GM21825 (cell line): ENCODE measurements at regions not wholly inside any gene's neighbourhood (a gene's known extent, or its start where the extent isn't known, plus 50 kb on each side); places are given as distances from the start of the nearest gene placed in this dataset.

Experiments
- ATAC-seq: cut with Tn5 transposase; IDR thresholded peaks from one replicate; pipeline ENCODE4 v1.9.1; 2021; ENCODE audit warnings: mild to moderate bottlenecking, moderate library complexity; ENCODE audit not compliant: unreplicated experiment

- no peak for ATAC-seq
Observed at GRCh38 chr4:129345609-129346008, 249.7 kb downstream of the C4orf33 start.

GRCh38 chr4:129346036-129346435 is 250.1 kb downstream of the C4orf33 start:
- no peak for ATAC-seq

GRCh38 chr4:129346734-129347133 is 250.8 kb downstream of the C4orf33 start:
- ATAC-seq, result no peak

GRCh38 chr4:129350834-129351721 is 255.1 kb downstream of the C4orf33 start:
- no peak for ATAC-seq

GRCh38 chr4:129352480-129352879 is 256.5 kb downstream of the C4orf33 start:
- no peak for ATAC-seq

GRCh38 chr4:129353490-129353889 is 257.5 kb downstream of the C4orf33 start:
- no peak for ATAC-seq

GRCh38 chr4:129355031-129355430 is 259.1 kb downstream of the C4orf33 start:
- no peak for ATAC-seq

GRCh38 chr4:129355516-129355915 is 259.6 kb downstream of the C4orf33 start:
- ATAC-seq, result no peak

GRCh38 chr4:129358571-129358970 is 262.6 kb downstream of the C4orf33 start:
- ATAC-seq, result no peak

- ATAC-seq, result no peak
Observed at GRCh38 chr4:129359461-129359860, 263.5 kb downstream of the C4orf33 start.

GRCh38 chr4:129362691-129363274 is 266.8 kb downstream of the C4orf33 start:
- peak; percentile 88 for ATAC-seq

- ATAC-seq, result no peak
Observed at GRCh38 chr4:129364747-129365452, 268.9 kb downstream of the C4orf33 start.

- no peak for ATAC-seq
Observed at GRCh38 chr4:129369361-129370010, 273.5 kb downstream of the C4orf33 start.

GRCh38 chr4:129371065-129371464 is 275.1 kb downstream of the C4orf33 start:
- ATAC-seq, result no peak

GRCh38 chr4:129371926-129372325 is 276.0 kb downstream of the C4orf33 start:
- ATAC-seq, result no peak

- ATAC-seq, result no peak
Observed at GRCh38 chr4:129377131-129377845, 281.3 kb downstream of the C4orf33 start.

- no peak for ATAC-seq
Observed at GRCh38 chr4:129378364-129378763, 282.4 kb downstream of the C4orf33 start.

GRCh38 chr4:129379429-129379828 is 283.5 kb downstream of the C4orf33 start:
- ATAC-seq, result no peak

GRCh38 chr4:129384974-129385373 is 289.0 kb downstream of the C4orf33 start:
- no peak for ATAC-seq

- no peak for ATAC-seq
Observed at GRCh38 chr4:129387666-129388065, 291.7 kb downstream of the C4orf33 start.

- no peak for ATAC-seq
Observed at GRCh38 chr4:129393976-129394375, 298.0 kb downstream of the C4orf33 start.
